ENCODE measurements at regions not wholly inside any gene's neighbourhood (a gene's known extent, or its start where the extent isn't known, plus 50 kb on each side); places are given as distances from the start of the nearest gene placed in this dataset.

DNA sequence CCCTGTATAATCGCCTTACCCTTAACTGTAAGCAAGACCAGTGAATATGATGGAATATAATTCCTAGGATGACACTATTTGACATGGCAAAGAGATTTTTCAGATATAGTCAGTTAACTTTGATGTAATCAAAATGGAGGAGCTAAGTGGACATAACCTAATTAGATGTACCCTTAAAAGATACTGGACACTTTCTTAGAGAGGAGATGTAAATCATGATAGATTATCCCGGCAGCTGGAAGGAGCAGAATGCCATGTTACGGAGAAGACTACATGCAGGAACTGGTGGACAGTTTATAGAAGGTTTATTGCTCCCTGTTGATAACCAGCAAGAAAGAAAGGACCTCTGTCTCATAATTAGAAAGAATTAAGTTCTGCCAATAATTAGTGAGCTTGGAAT, 1142.9 kb downstream of the SI start:
- Histone ChIP-seq H3K27ac (no peak overlapping the region), H3K36me3 (replicated peaks; ENCODE audit: insufficient read depth, low read depth) (no peaks in the 10 kb centered on the region), H3K4me2 (no peak overlapping the region), H4K20me1 (ENCODE audit: insufficient read depth, poor library complexity, severe bottlenecking) (no peaks in the 10 kb centered on the region), H3K79me2 (no peaks in the 10 kb centered on the region), H3K4me1 (ENCODE audit: insufficient read depth) (no peaks in the 10 kb centered on the region), H3K9me3 (ENCODE audit: low read depth) (no peaks in the 10 kb centered on the region), H3K9me2 (replicated peaks; ENCODE audit: insufficient read depth) (no peaks in the 10 kb centered on the region), H3K27me3 (no peaks in the 10 kb centered on the region), H2AFZ (no peak overlapping the region), H3K4me3 (no peak overlapping the region)
- TF ChIP-seq, protein P1, sequence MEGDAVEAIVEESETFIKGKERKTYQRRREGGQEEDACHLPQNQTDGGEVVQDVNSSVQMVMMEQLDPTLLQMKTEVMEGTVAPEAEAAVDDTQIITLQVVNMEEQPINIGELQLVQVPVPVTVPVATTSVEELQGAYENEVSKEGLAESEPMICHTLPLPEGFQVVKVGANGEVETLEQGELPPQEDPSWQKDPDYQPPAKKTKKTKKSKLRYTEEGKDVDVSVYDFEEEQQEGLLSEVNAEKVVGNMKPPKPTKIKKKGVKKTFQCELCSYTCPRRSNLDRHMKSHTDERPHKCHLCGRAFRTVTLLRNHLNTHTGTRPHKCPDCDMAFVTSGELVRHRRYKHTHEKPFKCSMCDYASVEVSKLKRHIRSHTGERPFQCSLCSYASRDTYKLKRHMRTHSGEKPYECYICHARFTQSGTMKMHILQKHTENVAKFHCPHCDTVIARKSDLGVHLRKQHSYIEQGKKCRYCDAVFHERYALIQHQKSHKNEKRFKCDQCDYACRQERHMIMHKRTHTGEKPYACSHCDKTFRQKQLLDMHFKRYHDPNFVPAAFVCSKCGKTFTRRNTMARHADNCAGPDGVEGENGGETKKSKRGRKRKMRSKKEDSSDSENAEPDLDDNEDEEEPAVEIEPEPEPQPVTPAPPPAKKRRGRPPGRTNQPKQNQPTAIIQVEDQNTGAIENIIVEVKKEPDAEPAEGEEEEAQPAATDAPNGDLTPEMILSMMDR (IDR thresholded peaks at IDR 0.05; ENCODE audit: poor library complexity), result no peak
- TF ChIP-seq EZH2phosphoT487 (IDR thresholded peaks at IDR 0.05; ENCODE audit: low read depth, severe bottlenecking, unreplicated experiment), result no peak
- no peak for TF ChIP-seq EZH2 (IDR thresholded peaks at IDR 0.05; ENCODE audit: borderline replicate concordance)
- WGBS (ENCODE audit: low lambda C conversion rate, missing lambda C conversion rate), result 57% methylated on average over 3 of the region's 3 CpGs
- no peak for DNase-seq (ENCODE audit: low spot score)

DNA sequence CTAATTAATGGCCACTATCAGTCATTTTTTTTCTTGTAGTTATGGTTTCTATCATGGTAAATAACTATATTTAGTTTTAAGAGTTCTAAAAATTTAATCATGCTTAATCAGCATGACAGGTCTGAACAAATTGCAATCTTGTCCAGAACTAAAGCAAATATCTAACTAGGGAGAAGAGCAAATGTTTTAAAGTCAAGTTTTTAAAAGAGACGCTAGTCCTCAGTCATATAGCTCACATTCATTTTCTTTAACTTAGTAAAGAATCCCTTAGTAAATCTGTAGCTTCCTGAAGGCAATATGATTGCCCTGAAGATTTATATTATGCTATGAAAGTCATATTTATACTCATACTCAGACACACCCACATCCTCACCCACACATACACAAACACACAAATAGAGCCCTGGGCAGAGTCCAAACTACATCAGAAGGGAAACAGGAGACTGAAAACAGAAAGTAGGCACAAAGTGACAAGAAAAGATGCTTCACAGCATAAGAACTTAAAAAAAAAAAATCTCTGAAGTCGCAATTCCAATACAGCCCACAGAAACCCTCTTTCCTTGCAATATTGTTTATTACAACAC, 1149.1 kb downstream of the SI start:
- Histone ChIP-seq H3K27ac (no peak overlapping the region), H3K9me3 (ENCODE audit: low read depth) (no peaks in the 10 kb centered on the region), H4K20me1 (ENCODE audit: insufficient read depth, poor library complexity, severe bottlenecking) (no peaks in the 10 kb centered on the region), H3K4me1 (ENCODE audit: insufficient read depth) (no peaks in the 10 kb centered on the region), H2AFZ (no peak overlapping the region), H3K9me2 (replicated peaks; ENCODE audit: insufficient read depth) (no peaks in the 10 kb centered on the region), H3K36me3 (replicated peaks; ENCODE audit: insufficient read depth, low read depth) (no peaks in the 10 kb centered on the region), H3K4me2 (no peak overlapping the region), H3K27me3 (no peaks in the 10 kb centered on the region), H3K4me3 (no peak overlapping the region), H3K79me2 (no peaks in the 10 kb centered on the region)
- TF ChIP-seq EZH2 (IDR thresholded peaks at IDR 0.05; ENCODE audit: borderline replicate concordance), result no peak
- TF ChIP-seq, protein P1 (IDR thresholded peaks at IDR 0.05; ENCODE audit: poor library complexity), result no peak
- TF ChIP-seq EZH2phosphoT487 (IDR thresholded peaks at IDR 0.05; ENCODE audit: low read depth, severe bottlenecking, unreplicated experiment), result no peak
- WGBS (ENCODE audit: low lambda C conversion rate, missing lambda C conversion rate), result 78% methylated on average over 2 of the region's 2 CpGs
- no peak for DNase-seq (ENCODE audit: low spot score)

DNA sequence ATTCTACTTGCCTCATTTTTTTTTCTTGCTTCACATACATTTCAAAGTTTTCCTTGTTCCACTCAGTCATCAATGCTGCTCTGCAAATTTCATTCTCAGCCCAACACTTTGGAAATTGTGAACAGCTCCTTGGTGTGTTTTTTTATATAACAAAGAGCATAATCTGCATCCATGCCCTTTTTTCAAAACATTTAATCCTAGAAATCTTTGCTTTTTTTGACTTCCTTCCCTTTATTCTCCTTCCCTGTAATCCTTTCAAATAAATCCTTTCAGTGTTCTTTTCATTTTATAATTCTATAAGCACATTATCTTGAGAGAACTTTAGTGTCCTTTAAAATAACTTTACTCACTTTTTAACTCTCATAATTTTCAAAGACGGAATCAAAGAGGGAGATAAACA, 1150.8 kb downstream of the SI start:
- Histone ChIP-seq H3K4me2 (no peak overlapping the region), H3K4me3 (no peak overlapping the region), H3K27ac (no peak overlapping the region), H3K4me1 (ENCODE audit: insufficient read depth) (no peaks in the 10 kb centered on the region), H3K36me3 (replicated peaks; ENCODE audit: insufficient read depth, low read depth) (no peaks in the 10 kb centered on the region), H3K9me3 (ENCODE audit: low read depth) (no peaks in the 10 kb centered on the region), H4K20me1 (ENCODE audit: insufficient read depth, poor library complexity, severe bottlenecking) (no peaks in the 10 kb centered on the region), H3K79me2 (no peaks in the 10 kb centered on the region), H3K27me3 (no peaks in the 10 kb centered on the region), H2AFZ (no peak overlapping the region), H3K9me2 (replicated peaks; ENCODE audit: insufficient read depth) (no peaks in the 10 kb centered on the region)
- WGBS (ENCODE audit: low lambda C conversion rate, missing lambda C conversion rate), result 69% methylated on average over 1 of the region's 1 CpG
- DNase-seq (ENCODE audit: low spot score), result no peak
- TF ChIP-seq, protein P1 (IDR thresholded peaks at IDR 0.05; ENCODE audit: poor library complexity), result no peak
- no peak for TF ChIP-seq EZH2phosphoT487 (IDR thresholded peaks at IDR 0.05; ENCODE audit: low read depth, severe bottlenecking, unreplicated experiment)
- TF ChIP-seq EZH2 (IDR thresholded peaks at IDR 0.05; ENCODE audit: borderline replicate concordance), result no peak

All from hepatocyte (in vitro differentiated cells).